ENCODE measurements at regions not wholly inside any gene's neighbourhood (a gene's known extent, or its start where the extent isn't known, plus 50 kb on each side); places are given as distances from the start of the nearest gene placed in this dataset.
A peak's percentile ranks its signal among the peaks of the same experiment; 100 is the strongest.

DNA sequence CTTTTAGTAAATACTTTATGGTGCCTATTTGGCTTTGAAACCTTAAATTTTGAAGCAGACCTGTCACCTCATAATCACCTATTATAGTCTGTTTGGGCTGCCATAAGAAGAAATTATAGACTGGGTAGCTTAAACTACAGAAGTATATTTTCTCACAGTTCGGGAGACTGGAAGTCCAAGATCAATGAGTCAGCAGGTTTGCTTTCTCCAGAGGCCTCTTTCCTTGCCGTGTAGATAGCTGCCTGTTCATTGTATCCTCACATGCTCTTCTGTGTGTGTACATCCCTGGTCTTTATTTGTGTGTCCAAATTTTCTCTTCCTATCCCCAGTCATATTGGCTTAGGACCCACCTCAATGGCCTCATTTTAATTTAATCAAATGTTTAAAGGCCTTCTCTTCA is 518.2 kb downstream of the ADGRL2 start:
- H3K4me3 ChIP-seq (ENCODE audit: low read depth, low read length) = no peak overlapping the region
- TF ChIP-seq CTCF (conservative IDR thresholded peaks at IDR 0.05; ENCODE audit: low read depth, low read length) = no peak
- DNase-seq (ENCODE audit: low read depth) = no peak

DNA sequence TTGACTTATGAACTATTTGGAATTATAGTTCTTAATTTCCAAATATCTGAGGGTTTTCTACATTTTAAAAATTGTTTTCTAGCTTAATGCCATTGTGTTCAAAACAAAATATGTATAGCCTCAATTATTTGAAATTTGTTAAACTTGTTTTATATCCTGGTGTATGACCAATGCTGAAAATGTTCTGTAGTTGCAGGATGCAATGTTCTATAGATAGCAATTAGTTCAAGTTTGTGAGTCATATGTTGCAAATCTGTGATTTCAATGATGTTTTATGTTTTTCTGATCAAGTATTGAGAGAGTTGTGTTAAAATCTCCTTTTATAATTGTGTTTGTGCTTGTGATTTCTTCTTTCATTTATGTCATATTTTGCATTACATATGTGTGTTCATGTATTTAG is 517.5 kb downstream of the ADGRL2 start:
- H3K4me3 ChIP-seq (ENCODE audit: low read depth, low read length) = no peak overlapping the region
- TF ChIP-seq CTCF (conservative IDR thresholded peaks at IDR 0.05; ENCODE audit: low read depth, low read length) = no peak
- no peak for DNase-seq (ENCODE audit: low read depth)

DNA sequence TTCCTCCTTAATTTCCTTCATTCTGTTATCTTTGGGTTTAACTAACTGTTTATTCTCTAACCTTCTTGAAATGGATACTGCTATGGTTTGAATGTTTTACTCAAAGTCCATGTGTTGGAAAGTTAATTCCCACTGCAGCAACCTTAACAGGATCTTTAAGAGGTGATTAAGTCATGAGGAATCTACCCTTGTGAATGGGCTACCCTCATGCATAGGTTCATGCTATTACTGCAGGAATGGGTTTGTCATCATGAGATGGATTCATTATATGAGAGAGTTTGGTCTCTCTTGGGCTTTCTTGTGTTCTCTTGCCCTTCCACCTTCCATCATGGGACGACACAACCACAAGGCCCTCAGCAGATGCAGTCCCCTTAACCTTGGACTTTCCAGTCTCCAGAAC is 516.9 kb downstream of the ADGRL2 start:
- no peak overlapping the region for H3K4me3 ChIP-seq (ENCODE audit: low read depth, low read length)
- TF ChIP-seq CTCF (conservative IDR thresholded peaks at IDR 0.05; ENCODE audit: low read depth, low read length) = no peak
- DNase-seq (ENCODE audit: low read depth) = peak; percentile 16

DNA sequence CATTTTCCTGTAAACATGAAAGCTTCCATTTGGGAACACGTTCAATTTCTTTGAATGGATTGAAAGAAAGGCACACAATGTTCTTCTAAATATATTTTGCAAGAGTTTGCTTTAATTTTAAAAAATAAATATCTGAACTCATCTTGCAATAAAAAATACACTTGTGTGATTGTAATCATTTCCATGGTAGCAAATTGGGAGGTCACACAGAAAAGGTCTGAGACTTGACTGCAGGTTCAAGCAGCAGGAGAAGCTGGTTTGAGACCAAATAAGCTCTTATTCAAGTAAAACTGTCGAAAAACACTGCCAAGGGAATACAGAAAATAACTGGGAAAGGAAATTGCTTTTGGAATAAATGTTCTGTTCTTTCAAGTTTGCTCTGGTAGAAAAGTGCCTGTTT is 498.9 kb downstream of the ADGRL2 start:
- H3K4me3 ChIP-seq (ENCODE audit: low read depth, low read length) = no peak overlapping the region
- no peak for TF ChIP-seq CTCF (conservative IDR thresholded peaks at IDR 0.05; ENCODE audit: low read depth, low read length)
- DNase-seq (ENCODE audit: low read depth) = no peak

DNA sequence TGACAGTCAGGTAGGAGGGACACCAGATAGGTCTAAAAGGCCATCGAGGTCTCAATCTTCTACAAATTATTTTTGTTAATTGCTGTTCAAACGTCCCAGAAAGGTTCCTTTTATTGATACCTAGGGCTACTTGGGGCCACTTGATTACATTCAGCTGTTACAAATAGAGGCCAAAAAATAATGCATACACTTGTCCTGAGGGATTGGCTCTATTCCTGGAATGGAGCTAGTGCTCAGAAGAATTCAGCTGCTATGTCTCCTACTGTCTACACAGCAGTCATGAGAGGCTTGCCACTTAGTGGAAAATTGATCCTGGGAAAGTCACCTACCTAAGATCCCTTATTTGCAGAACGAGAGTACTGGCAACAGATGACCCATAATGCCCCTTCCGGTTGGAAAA is 498.3 kb downstream of the ADGRL2 start:
- DNase-seq (ENCODE audit: low read depth) = no peak
- no peak for TF ChIP-seq CTCF (conservative IDR thresholded peaks at IDR 0.05; ENCODE audit: low read depth, low read length)
- no peak overlapping the region for H3K4me3 ChIP-seq (ENCODE audit: low read depth, low read length)

GRCh38 chr1:82297139-82297896 is 496.6 kb downstream of the ADGRL2 start:
- no peak for TF ChIP-seq CTCF (conservative IDR thresholded peaks at IDR 0.05; ENCODE audit: low read depth, low read length)
- no peak overlapping the region for H3K4me3 ChIP-seq (ENCODE audit: low read depth, low read length)
- DNase-seq (ENCODE audit: low read depth) = no peak

GRCh38 chr1:82287556-82287955 is 486.8 kb downstream of the ADGRL2 start:
- DNase-seq (ENCODE audit: low read depth) = no peak
- no peak overlapping the region for H3K4me3 ChIP-seq (ENCODE audit: low read depth, low read length)
- TF ChIP-seq CTCF (conservative IDR thresholded peaks at IDR 0.05; ENCODE audit: low read depth, low read length) = no peak

Measured in epithelial cell of proximal tubule (primary cell).